ENCODE measurements at regions not wholly inside any gene's neighbourhood (a gene's known extent, or its start where the extent isn't known, plus 50 kb on each side); places are given as distances from the start of the nearest gene placed in this dataset.

- H2BK15ac ChIP-seq (ENCODE audit: low read length) = no peak overlapping the region
- H3K23me2 ChIP-seq (ENCODE audit: low read depth, low read length) = no peaks in the 10 kb centered on the region
- no peak for FAIRE-seq
- H3K14ac ChIP-seq (ENCODE audit: insufficient read length) = no peak overlapping the region
- H4K20me1 ChIP-seq (replicated peaks in 1 of 2; ENCODE audit: control insufficient read depth in 1 of 2, insufficient read depth in 2 of 2, low read length in 2 of 2) = no peaks in the 10 kb centered on the region
- H3K4me2 ChIP-seq (ENCODE audit: insufficient read depth in 1 of 2, low read depth in 2 of 2, low read length in 2 of 2) = no peak overlapping the region
- H3K9me3 ChIP-seq (ENCODE audit: insufficient read depth in 2 of 2, low read depth in 1 of 2, low read length in 1 of 2) = no peaks in the 10 kb centered on the region
- H3K18ac ChIP-seq (ENCODE audit: extremely low read depth, low read length) = no peak overlapping the region
- no peaks in the 10 kb centered on the region for H3K36me3 ChIP-seq (ENCODE audit: control insufficient read depth in 2 of 4, insufficient read depth in 4 of 4, low read length in 3 of 4)
- H3K27ac ChIP-seq (ENCODE audit: low read depth, low read length) = no peak overlapping the region
- H3K79me1 ChIP-seq (ENCODE audit: low read depth, low read length) = no peaks in the 10 kb centered on the region
- no peak overlapping the region for H3K9ac ChIP-seq (replicated peaks in 1 of 4; ENCODE audit: extremely low read depth in 1 of 4, low read depth in 3 of 4, low read length in 3 of 4)
- no peak overlapping the region for H2BK12ac ChIP-seq (ENCODE audit: low read depth, low read length)
- H3K27me3 ChIP-seq (replicated peaks in 1 of 4; ENCODE audit: control insufficient read depth in 3 of 4, extremely low read depth in 1 of 4, insufficient read depth in 3 of 4, low read length in 3 of 4) = no peaks in the 10 kb centered on the region
- H3K4me3 ChIP-seq (ENCODE audit: extremely low read depth in 1 of 4, insufficient read depth in 2 of 4, low read depth in 3 of 4, low read length in 4 of 4) = no peak overlapping the region
- H3K79me2 ChIP-seq (ENCODE audit: control insufficient read depth in 1 of 2, insufficient read depth in 2 of 2, low read length in 2 of 2) = no peaks in the 10 kb centered on the region
- H3K4me1 ChIP-seq (replicated peaks in 1 of 4; ENCODE audit: control insufficient read depth in 3 of 4, insufficient read depth in 4 of 4, low read length in 3 of 4) = no peaks in the 10 kb centered on the region
- no peak overlapping the region for H2BK20ac ChIP-seq (ENCODE audit: low read length)
- H2BK120ac ChIP-seq (replicated peaks; ENCODE audit: low read depth, low read length) = no peak overlapping the region
- DNase-seq (ENCODE audit: low read depth in 1 of 2, low spot score in 2 of 2) = no peak
- CTCF ChIA-PET (ENCODE audit: partially characterized antibody) = no interaction called here
- no peak overlapping the region for H3K23ac ChIP-seq (ENCODE audit: insufficient read length)
- no peak overlapping the region for H3K56ac ChIP-seq (replicated peaks; ENCODE audit: insufficient read length, low read depth, low read length)
- no peak overlapping the region for H4K8ac ChIP-seq (ENCODE audit: extremely low read depth, insufficient read depth, low read length)
- H3K4ac ChIP-seq (replicated peaks; ENCODE audit: insufficient read length, low read depth, low read length) = no peak overlapping the region
- H2AFZ ChIP-seq (ENCODE audit: low read length) = no peak overlapping the region
- 94% methylated on average over 1 of the region's 1 CpG; no CpG with 5 or more reads in 1 of the 2 experiments for WGBS, 2 experiments (ENCODE audit: extremely low coverage in 1 of 2, insufficient coverage in 1 of 2, insufficient read length in 1 of 2, insufficient replicate concordance in 2 of 2, low coverage in 1 of 2, low lambda C conversion rate in 2 of 2, missing lambda C conversion rate in 1 of 2)
- TF ChIP-seq GTF2F1 (IDR thresholded peaks at IDR 0.05; ENCODE audit: borderline replicate concordance, low read depth, low read length) = no peak
- no peak for TF ChIP-seq RBBP5 (IDR thresholded peaks at IDR 0.05; ENCODE audit: borderline replicate concordance, low read depth, low read length)
- POLR2A ChIA-PET (ENCODE audit: partially characterized antibody) = no interaction called here
- no peak overlapping the region for H4K91ac ChIP-seq (replicated peaks; ENCODE audit: insufficient read length, low read length)
- no peak overlapping the region for H2BK5ac ChIP-seq (ENCODE audit: low read depth, low read length)
- H4K5ac ChIP-seq (ENCODE audit: insufficient read length, low read depth, low read length) = no peak overlapping the region
- no peak overlapping the region for H2AK5ac ChIP-seq (ENCODE audit: low read depth, low read length)
Measured at GRCh38 chr5:130714200-130714599, 450.9 kb downstream of the HINT1 start.

All from H1 (cell line).